ENCODE measurements at regions not wholly inside any gene's neighbourhood (a gene's known extent, or its start where the extent isn't known, plus 50 kb on each side); places are given as distances from the start of the nearest gene placed in this dataset.

- H3K36me3 ChIP-seq (ENCODE audit: control insufficient read depth in 2 of 2, insufficient read depth in 2 of 2, low read length in 1 of 2): no peaks in the 10 kb centered on the region
- no peaks in the 10 kb centered on the region for H3K79me2 ChIP-seq (ENCODE audit: control insufficient read depth, insufficient read depth, low read length)
- ChIA-PET SMC1A (ENCODE audit: uncharacterized antibody, unreplicated experiment) (no interaction called here), POLR2A (no interaction called here), RAD21 (ENCODE audit: unreplicated experiment) (no interaction called here), CTCF (no interaction called here)
- H3K27ac ChIP-seq (ENCODE audit: control insufficient read depth, insufficient read depth): no peak overlapping the region
- ATAC-seq: no peak
- BruUV-seq (replicated peaks): no TSS peak
- no peaks in the 10 kb centered on the region for H3K9me3 ChIP-seq (replicated peaks; ENCODE audit: control insufficient read depth, insufficient read depth, low read length)
- H3K4me3 ChIP-seq: no peak overlapping the region
- H3K4me2 ChIP-seq (ENCODE audit: control insufficient read depth, insufficient read depth): no peak overlapping the region
- no peaks in the 10 kb centered on the region for H4K20me1 ChIP-seq (ENCODE audit: control insufficient read depth, insufficient read depth)
- in situ Hi-C loops (cut with MboI): loop anchor here (10.0 to 25.0 kb wide), 2 partner anchors 507 to 785 kb away; no protein-coding TSS in a partner anchor
- no peak overlapping the region for H3K9ac ChIP-seq (ENCODE audit: control insufficient read depth, insufficient read depth, low read length)
- intact Hi-C loops (cut with micrococcal nuclease; ENCODE audit: unreplicated experiment): no loop called here
- TF ChIP-seq NBN (IDR thresholded peaks at IDR 0.05) (no peak), FOXM1 (IDR thresholded peaks at IDR 0.05; ENCODE audit: low read depth, low read length) (no peak), TARDBP (IDR thresholded peaks at IDR 0.05; ENCODE audit: borderline replicate concordance) (no peak), ZNF687 (IDR thresholded peaks at IDR 0.05) (no peak), HSF1 (IDR thresholded peaks at IDR 0.05; ENCODE audit: low read depth, low read length) (no peak), MTA3 (IDR thresholded peaks at IDR 0.05; ENCODE audit: borderline replicate concordance, low read length) (no peak), SUZ12 (IDR thresholded peaks at IDR 0.05; ENCODE audit: unreplicated experiment) (no peak), EGR1 (IDR thresholded peaks at IDR 0.05; ENCODE audit: borderline replicate concordance in 1 of 2, low read depth in 2 of 2, low read length in 2 of 2) (no peak), SUPT20H (IDR thresholded peaks at IDR 0.05; ENCODE audit: borderline replicate concordance, control insufficient read depth, low read depth, low read length) (no peak), IRF5 (IDR thresholded peaks at IDR 0.05; ENCODE audit: borderline replicate concordance) (no peak), PAX5 (IDR thresholded peaks at IDR 0.05; ENCODE audit: borderline replicate concordance, low read depth, low read length) (no peak), LARP7 (IDR thresholded peaks at IDR 0.05) (no peak), EZH2 (IDR thresholded peaks at IDR 0.05; ENCODE audit: borderline replicate concordance, control insufficient read depth, low read depth, low read length) (no peak), BACH1 (IDR thresholded peaks at IDR 0.05; ENCODE audit: borderline replicate concordance) (no peak)
- H2AFZ ChIP-seq (ENCODE audit: control insufficient read depth, low read depth, low read length): no peak overlapping the region
- no peaks in the 10 kb centered on the region for H3K4me1 ChIP-seq (ENCODE audit: control insufficient read depth, insufficient read depth, low read length)
- FAIRE-seq: no peak
- DNase-seq (ENCODE audit: low read depth, low spot score): no peak
- no peaks in the 10 kb centered on the region for H3K27me3 ChIP-seq (replicated peaks in 1 of 2; ENCODE audit: control insufficient read depth in 2 of 2, insufficient read depth in 2 of 2, low read length in 1 of 2)
These were observed 240.0 kb upstream of the SEMA6D start for GRCh38 chr15:47477341-47477740.

All from GM12878 (cell line).